ENCODE measurements at regions not wholly inside any gene's neighbourhood (a gene's known extent, or its start where the extent isn't known, plus 50 kb on each side); places are given as distances from the start of the nearest gene placed in this dataset.

DNA sequence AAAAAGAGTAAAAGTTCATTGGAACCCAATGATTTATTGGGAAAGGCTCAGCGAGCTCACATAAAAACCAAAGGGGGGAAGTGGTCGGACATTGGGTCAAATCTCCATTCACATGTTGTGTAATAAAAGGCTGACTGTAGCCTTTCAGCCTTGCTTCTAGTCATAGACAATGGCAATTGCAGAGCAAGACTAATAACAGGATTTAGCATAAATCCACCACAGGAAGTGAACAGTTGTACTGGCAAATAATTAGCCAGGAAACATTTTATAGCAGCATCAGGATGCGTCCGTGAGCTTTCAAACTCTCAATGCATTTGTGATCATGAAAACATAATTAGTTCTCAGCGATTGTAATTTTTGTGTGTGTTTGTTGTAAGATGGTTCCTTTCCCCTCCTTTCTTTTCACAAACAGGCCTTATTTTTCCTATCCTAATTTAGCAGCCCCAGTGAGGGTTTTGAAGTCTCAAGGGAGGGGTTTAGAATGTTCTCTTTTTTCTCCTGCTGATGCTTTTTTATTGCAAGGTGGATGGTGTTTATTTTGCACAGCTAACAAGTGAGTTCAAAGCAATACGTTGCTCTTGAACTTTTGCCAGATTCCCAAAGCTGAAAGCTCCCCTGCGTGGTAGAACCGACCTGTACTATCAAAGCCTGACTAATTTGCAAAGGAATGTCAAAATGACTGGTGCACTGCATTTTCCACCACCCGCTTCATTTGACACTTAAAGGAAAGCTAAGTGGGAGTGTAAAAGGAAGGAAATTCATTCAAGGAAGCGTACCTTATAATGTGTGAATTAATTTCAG lies 105.6 kb downstream of the SPRY2 start:
- DNase-seq: no peak

DNA sequence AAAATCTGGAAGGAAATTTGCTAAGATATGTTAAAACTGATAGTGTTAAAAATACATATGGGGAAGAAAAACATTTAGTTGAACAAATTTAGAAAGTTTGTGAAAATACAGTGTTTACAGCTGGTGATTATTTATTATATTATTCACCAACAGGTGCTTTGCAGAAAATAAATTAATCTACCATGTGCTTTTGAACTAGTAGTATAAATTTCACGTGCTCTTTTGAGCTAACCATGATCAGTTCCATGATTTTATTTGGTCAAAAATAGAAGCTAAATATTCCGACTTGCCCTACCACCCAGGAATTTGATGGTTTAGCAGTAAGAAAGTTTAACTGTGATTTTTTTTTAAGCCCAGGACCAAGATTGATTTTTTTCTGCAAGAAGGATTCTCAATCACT lies 113.3 kb downstream of the SPRY2 start:
- DNase-seq: no peak

GRCh38 chr13:80226645-80227044 lies 114.3 kb downstream of the SPRY2 start:
- DNase-seq: no peak

- DNase-seq: no peak
Observed at GRCh38 chr13:80224468-80224867, 116.5 kb downstream of the SPRY2 start.

- no peak for DNase-seq
Observed at GRCh38 chr13:80217614-80218456, 123.1 kb downstream of the SPRY2 start.

DNA sequence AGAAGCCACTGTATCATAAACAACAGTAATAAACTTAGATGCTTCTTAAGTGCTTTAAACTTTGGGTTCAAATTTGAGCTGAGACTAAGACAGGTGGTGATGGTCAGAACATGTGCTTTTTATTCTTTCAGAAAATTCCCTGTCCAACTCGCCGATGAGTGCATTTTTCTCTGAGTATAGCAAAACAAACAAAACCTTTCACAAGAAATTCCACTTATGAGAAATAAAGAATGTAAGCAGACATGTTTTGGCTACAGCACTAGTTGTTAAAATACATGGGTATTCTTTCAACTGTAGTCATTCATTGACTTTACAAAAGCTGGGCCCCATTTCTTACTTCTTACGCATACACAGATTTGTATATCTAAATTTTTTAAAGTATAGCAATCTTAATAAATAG lies 125.6 kb downstream of the SPRY2 start:
- no peak for DNase-seq

GRCh38 chr13:80214521-80214991 lies 126.4 kb downstream of the SPRY2 start:
- no peak for DNase-seq

DNA sequence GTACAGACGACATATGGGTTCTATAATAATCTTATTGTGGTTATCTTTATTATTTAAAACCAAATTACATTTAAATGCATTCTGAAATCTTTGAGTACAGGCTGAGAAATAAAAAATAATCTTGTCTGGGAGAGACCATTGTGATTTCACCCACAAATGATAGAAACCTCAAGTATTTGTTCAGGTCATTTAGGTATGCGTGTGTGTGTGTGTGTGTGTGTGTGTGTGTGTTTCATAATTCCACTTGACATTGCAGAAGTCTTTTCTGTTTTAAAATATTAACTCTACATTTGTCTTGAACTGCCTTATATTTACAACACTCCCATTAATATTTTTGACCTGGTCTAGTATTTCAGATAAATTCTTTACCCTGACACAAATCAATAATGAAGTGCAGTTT lies 126.9 kb downstream of the SPRY2 start:
- no peak for DNase-seq

DNA sequence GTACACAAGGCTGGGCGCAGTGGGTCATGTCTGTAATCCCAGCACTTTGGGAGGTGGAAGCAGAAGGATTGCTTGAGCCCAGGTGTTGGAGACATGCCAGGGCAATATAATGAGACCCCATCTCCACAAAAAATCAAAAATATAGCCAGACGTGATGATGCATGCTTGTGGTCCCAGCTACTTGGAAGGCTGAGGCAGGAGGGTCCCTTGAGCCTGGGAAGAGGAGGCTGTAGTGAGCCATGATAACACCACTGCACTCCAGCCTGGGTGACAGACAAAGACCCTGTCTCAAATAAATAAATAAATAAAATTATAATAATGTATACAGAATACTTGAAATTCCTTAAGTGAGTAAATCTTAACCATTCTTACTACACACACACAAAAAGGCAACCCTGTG lies 127.7 kb downstream of the SPRY2 start:
- DNase-seq: no peak

GRCh38 chr13:80211566-80211965 lies 129.4 kb downstream of the SPRY2 start:
- no peak for DNase-seq

DNA sequence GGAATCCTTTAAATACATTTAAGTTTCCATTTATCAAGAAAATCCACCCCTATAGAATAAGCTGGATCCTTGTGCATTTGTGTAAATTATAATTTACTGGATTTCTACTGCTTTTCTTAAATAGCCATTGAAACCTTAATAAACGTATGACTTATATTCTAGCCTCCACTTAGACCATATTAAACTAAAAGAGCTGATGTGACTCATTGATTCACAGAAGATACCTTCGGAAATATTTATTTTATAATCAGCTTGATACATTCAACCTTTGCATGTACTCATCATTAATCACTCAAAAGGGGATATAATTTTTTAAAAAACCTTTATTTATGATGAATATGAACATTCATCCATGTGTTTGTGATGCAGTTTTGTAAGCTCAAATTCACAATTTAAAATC lies 136.3 kb downstream of the SPRY2 start:
- DNase-seq: no peak

- DNase-seq: no peak
Observed at GRCh38 chr13:80203496-80203895, 137.4 kb downstream of the SPRY2 start.

GRCh38 chr13:80201694-80202468 lies 139.0 kb downstream of the SPRY2 start:
- no peak for DNase-seq

DNA sequence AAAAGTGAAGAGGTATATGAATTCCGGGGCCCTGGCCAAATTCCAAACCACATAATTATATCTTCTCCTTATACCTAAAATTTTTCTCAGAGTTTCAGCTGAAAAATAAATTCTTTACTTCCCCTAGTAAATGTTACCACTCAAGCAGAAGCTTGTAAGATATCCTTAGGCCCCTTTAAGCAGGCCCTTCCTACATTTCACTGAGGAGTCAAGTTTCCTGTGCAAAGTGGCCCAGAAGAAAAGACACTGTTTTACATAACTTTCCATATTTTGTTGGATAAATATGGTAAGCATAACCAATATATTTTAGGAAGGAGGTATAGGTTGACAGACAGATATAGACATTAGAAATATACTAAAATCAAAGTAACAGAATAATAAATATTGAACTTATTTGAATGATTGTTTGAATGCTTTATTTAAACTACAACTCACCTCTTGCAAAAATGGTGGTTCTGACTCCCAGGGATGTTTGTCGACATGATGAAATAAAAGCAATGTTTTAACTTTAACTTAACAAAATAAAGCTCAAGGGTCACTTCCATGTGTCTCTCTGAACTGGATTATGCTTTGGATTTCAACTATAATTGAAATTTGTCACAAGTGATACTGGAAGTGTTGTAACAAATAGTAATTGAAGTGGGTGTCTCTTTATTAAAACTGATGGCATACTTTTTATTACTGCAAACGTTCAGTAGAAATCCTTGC lies 141.2 kb downstream of the SPRY2 start:
- no peak for DNase-seq

DNA sequence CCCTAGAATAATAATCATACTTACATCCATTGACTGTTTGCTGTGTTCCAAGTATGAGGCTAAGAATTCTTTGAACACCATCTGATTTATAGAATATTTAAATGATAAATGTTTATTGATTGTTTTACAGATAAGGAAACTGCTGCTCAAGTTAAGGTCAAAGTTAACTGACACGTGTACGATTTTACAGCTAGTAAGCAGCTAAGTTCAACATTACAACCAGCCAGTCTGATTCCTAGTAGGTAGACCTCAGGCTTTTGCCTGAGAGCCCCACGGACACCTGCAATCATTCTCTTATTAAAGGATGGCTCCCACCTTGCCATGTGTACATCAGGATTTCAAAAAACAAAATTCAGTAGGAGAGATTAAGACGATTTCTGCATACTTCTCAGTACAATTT lies 141.9 kb downstream of the SPRY2 start:
- DNase-seq: no peak

DNA sequence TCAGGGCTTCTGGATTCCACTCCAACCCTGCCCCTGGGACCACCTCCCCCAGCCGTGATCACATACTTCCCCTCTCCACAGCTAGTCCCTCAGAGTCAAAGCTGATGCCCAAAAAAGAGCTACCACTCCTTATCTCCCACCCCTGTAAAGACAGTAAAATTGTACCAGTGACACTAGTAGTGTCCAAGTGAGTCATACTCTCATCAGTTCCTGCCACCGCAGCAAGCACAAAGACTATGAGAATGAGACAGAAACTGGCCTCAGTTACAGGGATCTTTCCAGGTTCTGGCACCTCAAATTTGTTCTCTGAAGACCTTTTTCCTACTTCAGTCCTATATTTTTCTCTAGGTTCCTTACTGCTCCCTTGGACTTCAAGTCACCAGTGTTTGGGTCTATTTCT lies 144.2 kb downstream of the SPRY2 start:
- no peak for DNase-seq

GRCh38 chr13:80195649-80196048 lies 145.3 kb downstream of the SPRY2 start:
- no peak for DNase-seq

GRCh38 chr13:80189889-80190597 lies 150.9 kb downstream of the SPRY2 start:
- DNase-seq: no peak

DNA sequence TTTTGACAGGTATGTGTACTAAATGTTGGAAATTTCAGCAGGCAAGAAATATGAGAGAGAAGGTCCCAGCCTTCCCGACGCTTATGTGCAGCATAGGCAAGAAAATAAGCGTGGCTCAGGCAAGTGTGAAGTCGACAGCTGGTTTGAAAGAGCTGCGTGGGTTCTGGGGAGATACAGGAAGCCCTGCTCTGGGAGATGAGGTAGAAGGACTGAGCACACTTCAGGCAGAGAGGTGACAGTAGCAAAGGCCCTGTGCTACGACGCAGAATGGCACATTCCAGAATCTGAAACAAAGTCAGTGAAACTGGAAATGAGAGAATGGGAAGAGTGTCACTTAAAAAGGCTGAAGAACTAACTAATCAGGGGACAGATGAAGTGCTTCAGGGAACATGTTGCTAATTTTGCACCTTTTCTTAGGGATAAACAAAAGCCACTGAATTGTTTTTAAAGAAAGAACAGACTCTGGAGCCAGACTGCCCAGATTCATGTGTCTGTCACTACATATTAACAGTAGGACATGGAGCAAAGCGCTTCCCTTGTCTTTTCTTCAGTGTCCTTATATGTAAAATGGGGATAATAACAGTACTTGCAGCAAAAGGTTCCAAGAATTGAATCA lies 160.1 kb downstream of the SPRY2 start:
- no peak for DNase-seq

DNA sequence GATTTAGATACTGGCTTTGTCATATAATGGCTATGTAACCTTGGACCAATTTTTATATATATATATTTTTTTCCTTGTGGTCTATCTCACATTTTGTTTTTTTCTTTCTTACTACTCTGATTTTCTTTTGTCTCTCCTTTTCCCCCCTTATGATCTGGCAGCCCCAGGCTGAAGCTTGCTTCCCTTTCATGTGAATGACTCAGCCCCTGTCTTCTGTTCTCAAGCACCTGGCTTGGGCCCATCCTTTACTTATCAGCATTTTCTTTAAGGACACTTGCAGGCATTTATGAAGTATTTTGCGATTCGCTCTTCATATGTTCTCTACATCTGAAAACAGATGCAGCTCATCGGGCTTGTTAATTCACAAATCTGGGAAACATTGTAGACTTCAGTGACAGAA lies 163.6 kb downstream of the SPRY2 start:
- DNase-seq: no peak

DNA sequence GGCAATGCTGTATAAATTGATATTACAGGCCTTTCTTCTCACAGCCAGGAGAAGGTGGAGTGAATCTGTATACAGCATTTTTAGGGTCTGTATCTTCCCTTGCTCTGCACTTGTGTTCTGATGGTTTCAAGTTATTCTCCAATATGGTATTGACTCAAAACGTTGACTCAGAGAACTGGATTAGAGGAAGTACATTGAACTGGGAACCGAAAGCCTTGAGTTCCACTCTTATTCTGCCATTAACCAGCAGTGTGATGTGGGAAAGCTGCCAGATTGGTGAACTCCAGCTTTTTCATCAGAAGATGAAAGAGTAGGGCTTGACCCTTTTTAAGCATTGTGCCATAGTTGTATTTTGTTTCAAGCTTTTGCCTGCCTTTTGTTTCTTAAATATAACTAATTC lies 167.7 kb downstream of the SPRY2 start:
- no peak for DNase-seq

- DNase-seq: no peak
Observed at GRCh38 chr13:80171096-80171495, 169.8 kb downstream of the SPRY2 start.
